ENCODE measurements at regions not wholly inside any gene's neighbourhood (a gene's known extent, or its start where the extent isn't known, plus 50 kb on each side); places are given as distances from the start of the nearest gene placed in this dataset.

- no peak for DNase-seq
Observed at GRCh38 chr6:21431526-21431925, 162.0 kb upstream of the SOX4 start.

- no peak for DNase-seq
Observed at GRCh38 chr6:21436625-21437024, 156.9 kb upstream of the SOX4 start.

GRCh38 chr6:21437581-21437980 is 156.0 kb upstream of the SOX4 start:
- no peak for DNase-seq

GRCh38 chr6:21438237-21438985 is 155.1 kb upstream of the SOX4 start:
- no peak for DNase-seq

- DNase-seq: no peak
Observed at GRCh38 chr6:21438986-21439352, 154.6 kb upstream of the SOX4 start.

GRCh38 chr6:21441386-21441785 is 152.2 kb upstream of the SOX4 start:
- no peak for DNase-seq

GRCh38 chr6:21442874-21443273 is 150.7 kb upstream of the SOX4 start:
- DNase-seq: no peak

GRCh38 chr6:21444711-21445260 is 148.8 kb upstream of the SOX4 start:
- no peak for DNase-seq

GRCh38 chr6:21447987-21448386 is 145.6 kb upstream of the SOX4 start:
- no peak for DNase-seq

- no peak for DNase-seq
Observed at GRCh38 chr6:21448485-21449109, 145.0 kb upstream of the SOX4 start.

- no peak for DNase-seq
Observed at GRCh38 chr6:21450149-21450548, 143.4 kb upstream of the SOX4 start.

GRCh38 chr6:21450628-21451027 is 142.9 kb upstream of the SOX4 start:
- no peak for DNase-seq

- no peak for DNase-seq
Observed at GRCh38 chr6:21451546-21452013, 142.0 kb upstream of the SOX4 start.

- DNase-seq: no peak
Observed at GRCh38 chr6:21454262-21454661, 139.3 kb upstream of the SOX4 start.

GRCh38 chr6:21455071-21455470 is 138.5 kb upstream of the SOX4 start:
- no peak for DNase-seq

- DNase-seq: no peak
Observed at GRCh38 chr6:21457647-21458046, 135.9 kb upstream of the SOX4 start.

- no peak for DNase-seq
Observed at GRCh38 chr6:21459641-21460040, 133.9 kb upstream of the SOX4 start.

GRCh38 chr6:21461844-21462518 is 131.6 kb upstream of the SOX4 start:
- no peak for DNase-seq

- no peak for DNase-seq
Observed at GRCh38 chr6:21462519-21462852, 131.1 kb upstream of the SOX4 start.

- DNase-seq: no peak
Observed at GRCh38 chr6:21467091-21467490, 126.5 kb upstream of the SOX4 start.

- DNase-seq: no peak
Observed at GRCh38 chr6:21468461-21468860, 125.1 kb upstream of the SOX4 start.

GRCh38 chr6:21469213-21469612 is 124.3 kb upstream of the SOX4 start:
- DNase-seq: no peak

- DNase-seq: no peak
Observed at GRCh38 chr6:21476112-21476511, 117.4 kb upstream of the SOX4 start.

- no peak for DNase-seq
Observed at GRCh38 chr6:21478411-21478810, 115.1 kb upstream of the SOX4 start.

Data from left hindlimb (tissue), 1 donor.